HUES48 (cell line): ENCODE measurements at regions not wholly inside any gene's neighbourhood (a gene's known extent, or its start where the extent isn't known, plus 50 kb on each side); places are given as distances from the start of the nearest gene placed in this dataset.
A peak's percentile ranks its signal among the peaks of the same experiment; 100 is the strongest.
"Not testable (repeated sequence)": the region's sequence is repeated elsewhere in the genome, so short reads cannot be mapped to it uniquely, and the experiment has no call there.

Source experiments
- H3K27ac ChIP-seq: one replicate; pipeline ENCODE4 v1.7.0; 2013; ENCODE audit warnings: low read depth, low read length, inconsistent platforms
- H3K27me3 ChIP-seq: 2 replicates; pipeline ENCODE4 v1.6.1; 2013; ENCODE audit warnings: mild to moderate bottlenecking, low read length; ENCODE audit not compliant: control insufficient read depth, insufficient read depth
- H3K36me3 ChIP-seq: 2 replicates; pipeline ENCODE4 v1.6.1; 2013; ENCODE audit warnings: low read length; ENCODE audit not compliant: control insufficient read depth, insufficient read depth
- H3K4me1 ChIP-seq: 2 replicates; pipeline ENCODE4 v1.6.1; 2013; ENCODE audit warnings: mild to moderate bottlenecking, low read length; ENCODE audit not compliant: control insufficient read depth, insufficient read depth
- H3K4me3 ChIP-seq: 2 replicates; pipeline ENCODE4 v1.5.1; 2013; ENCODE audit warnings: mild to moderate bottlenecking, low read depth, low read length
- H3K9ac ChIP-seq: 2 replicates; pipeline ENCODE4 v1.6.1; 2013; ENCODE audit warnings: mild to moderate bottlenecking, low read depth, low read length, moderate library complexity
- H3K9me3 ChIP-seq: 2 replicates; pipeline ENCODE4 v1.6.1; 2013; ENCODE audit warnings: low read length; ENCODE audit not compliant: control insufficient read depth, insufficient read depth

DNA sequence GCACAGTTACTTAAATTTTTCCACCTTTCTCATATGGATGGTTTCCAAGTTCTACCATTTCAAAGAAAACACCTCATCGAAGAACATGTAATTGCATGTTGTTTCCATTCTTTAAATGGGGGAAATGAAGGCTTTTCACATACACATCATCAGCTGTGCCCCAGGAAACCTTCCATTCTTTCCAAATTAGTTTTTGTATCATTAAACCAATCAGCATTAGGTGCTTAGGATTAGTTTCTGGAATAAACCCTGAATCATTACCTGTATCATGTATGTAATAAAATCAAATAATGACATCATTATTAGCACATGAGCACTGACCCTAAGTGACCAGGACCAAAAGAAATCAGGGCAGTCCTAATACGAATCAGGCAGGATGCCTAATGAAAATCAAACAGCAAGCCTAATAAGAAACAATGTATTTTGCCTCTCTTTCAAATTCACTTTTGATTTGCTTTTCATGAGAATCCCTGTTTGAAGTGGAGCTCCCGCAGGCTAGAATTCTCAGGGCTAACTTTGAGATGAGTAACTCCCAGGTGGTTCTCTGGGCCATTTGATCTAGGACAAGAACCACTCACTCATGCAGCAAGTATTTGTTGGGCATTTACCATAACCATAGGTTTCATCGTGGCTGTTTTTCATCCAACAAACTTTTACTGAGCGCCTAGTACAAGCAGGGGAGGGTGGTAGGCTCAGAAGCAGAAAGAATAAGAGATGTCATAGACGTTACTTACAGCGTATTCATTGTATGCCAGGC is 89.2 kb downstream of the MZT1 start:
- H3K4me3 ChIP-seq: peak overlapping the region; percentile 14; the same call in 1 of the 2 replicates
- H3K9ac ChIP-seq: no peak overlapping the region
- peaks cover 35% of the 10 kb centered on the region for H3K4me1 ChIP-seq
- peak overlapping the region; percentile 91 for H3K27ac ChIP-seq
- no peaks in the 10 kb centered on the region for H3K9me3 ChIP-seq
- no peaks in the 10 kb centered on the region for H3K27me3 ChIP-seq
- H3K36me3 ChIP-seq: no peaks in the 10 kb centered on the region

DNA sequence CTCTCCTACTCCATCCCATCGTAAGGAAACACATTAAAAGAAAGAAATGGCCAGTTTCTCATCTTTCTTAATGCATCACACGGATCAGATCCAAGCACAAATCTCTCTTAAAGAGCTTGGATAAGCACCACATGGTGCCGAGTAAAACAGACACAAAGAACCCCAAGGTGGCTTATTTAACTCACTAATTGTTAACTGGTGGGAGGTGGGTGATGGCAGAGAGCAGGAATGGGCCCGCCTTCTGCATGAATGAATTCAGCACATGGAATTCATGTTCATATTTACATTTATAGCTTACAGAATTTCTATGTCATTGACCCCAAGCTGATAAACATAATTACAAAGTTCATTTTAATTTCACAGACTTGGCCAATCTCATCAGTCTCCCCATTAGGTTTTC is 89.9 kb downstream of the MZT1 start:
- Histone ChIP-seq H3K4me3 (no peak overlapping the region), H3K36me3 (no peaks in the 10 kb centered on the region), H3K27ac (peak overlapping the region; percentile 91), H3K9ac (no peak overlapping the region), H3K9me3 (no peaks in the 10 kb centered on the region), H3K4me1 (peaks cover 35% of the 10 kb centered on the region), H3K27me3 (no peaks in the 10 kb centered on the region)

GRCh38 chr13:72634859-72635258 is 92.6 kb downstream of the MZT1 start:
- Histone ChIP-seq H3K27ac (no peak overlapping the region), H3K9me3 (no peaks in the 10 kb centered on the region), H3K9ac (no peak overlapping the region), H3K4me1 (peaks cover 35% of the 10 kb centered on the region), H3K27me3 (no peaks in the 10 kb centered on the region), H3K36me3 (no peaks in the 10 kb centered on the region), H3K4me3 (no peak overlapping the region)

- no peaks in the 10 kb centered on the region for H3K36me3 ChIP-seq
Observed at GRCh38 chr13:72622546-72622945, 104.9 kb downstream of the MZT1 start.

DNA sequence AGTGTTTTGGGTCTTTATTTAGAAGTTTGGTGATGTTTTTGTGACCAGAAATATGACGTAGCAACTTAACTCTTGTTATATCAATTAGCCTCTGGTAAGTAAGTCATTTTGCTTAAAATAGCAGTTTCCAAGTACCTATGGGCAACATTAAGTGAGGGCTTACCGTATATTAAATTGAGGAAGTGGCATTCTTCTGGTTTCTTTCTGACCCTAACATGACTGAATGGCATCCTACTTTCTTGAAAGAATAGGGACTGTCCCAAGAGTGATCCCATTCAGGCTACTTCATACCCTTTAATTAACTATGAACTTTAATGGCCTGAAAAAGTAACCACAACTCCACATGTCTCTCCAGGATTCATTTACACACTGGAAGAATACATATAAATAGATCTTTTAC is 106.6 kb downstream of the MZT1 start:
- Histone ChIP-seq H3K4me3 (no peak overlapping the region), H3K27me3 (no peaks in the 10 kb centered on the region), H3K9ac (no peak overlapping the region), H3K9me3 (no peaks in the 10 kb centered on the region), H3K36me3 (no peaks in the 10 kb centered on the region), H3K4me1 (peaks cover 8% of the 10 kb centered on the region), H3K27ac (no peak overlapping the region)

More at GRCh38 chr13:72622546-72622945, 104.9 kb downstream of the MZT1 start:
- Histone ChIP-seq H3K4me3 (no peak overlapping the region), H3K27ac (no peak overlapping the region), H3K9ac (no peak overlapping the region), H3K4me1 (peaks cover 13% of the 10 kb centered on the region), H3K9me3 (no peaks in the 10 kb centered on the region), H3K27me3 (no peaks in the 10 kb centered on the region)

DNA sequence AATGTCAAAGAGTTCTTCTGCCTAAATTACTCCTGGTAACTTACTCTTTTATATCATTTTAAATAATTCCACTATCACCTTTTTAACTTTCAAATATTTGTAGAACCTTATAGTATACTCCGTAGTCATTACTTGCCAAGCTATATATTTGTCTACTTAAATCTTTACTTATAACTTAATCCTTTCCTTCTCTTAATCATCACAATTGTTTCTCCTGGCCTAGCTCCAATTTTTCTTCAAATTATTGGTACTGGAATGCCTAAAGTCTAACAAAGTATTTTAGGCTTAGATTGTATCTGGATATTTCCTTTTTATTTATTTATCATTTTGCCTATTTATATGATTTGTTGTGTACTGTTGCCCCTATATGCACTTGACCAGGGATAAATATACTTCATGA is 109.5 kb downstream of the MZT1 start:
- H3K4me3 ChIP-seq: no peak overlapping the region
- no peak overlapping the region for H3K9ac ChIP-seq
- peaks cover 8% of the 10 kb centered on the region for H3K4me1 ChIP-seq
- H3K27ac ChIP-seq: no peak overlapping the region
- no peaks in the 10 kb centered on the region for H3K36me3 ChIP-seq
- H3K27me3 ChIP-seq: no peaks in the 10 kb centered on the region
- no peaks in the 10 kb centered on the region for H3K9me3 ChIP-seq

DNA sequence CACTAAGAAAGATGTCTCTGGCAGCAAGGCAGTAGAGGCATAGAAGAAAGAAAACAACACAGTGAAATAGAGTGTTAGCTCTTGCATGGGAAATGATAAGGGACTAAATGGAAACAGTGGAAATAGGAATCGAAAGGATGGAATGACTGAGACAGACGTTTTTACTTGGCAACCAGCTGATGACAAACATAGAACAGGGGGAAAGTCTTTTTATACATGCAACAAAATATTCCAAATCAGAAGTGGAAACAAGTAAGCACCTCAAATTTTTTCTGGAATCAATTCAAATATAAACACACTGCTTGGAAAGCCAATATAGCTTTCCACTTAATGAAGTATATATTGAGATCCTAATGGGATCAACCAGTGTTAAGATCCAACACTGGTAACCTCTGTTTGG is 110.2 kb downstream of the MZT1 start:
- Histone ChIP-seq H3K4me3 (no peak overlapping the region), H3K9me3 (no peaks in the 10 kb centered on the region), H3K4me1 (peaks cover 8% of the 10 kb centered on the region), H3K9ac (no peak overlapping the region), H3K27ac (no peak overlapping the region), H3K27me3 (no peaks in the 10 kb centered on the region), H3K36me3 (no peaks in the 10 kb centered on the region)

DNA sequence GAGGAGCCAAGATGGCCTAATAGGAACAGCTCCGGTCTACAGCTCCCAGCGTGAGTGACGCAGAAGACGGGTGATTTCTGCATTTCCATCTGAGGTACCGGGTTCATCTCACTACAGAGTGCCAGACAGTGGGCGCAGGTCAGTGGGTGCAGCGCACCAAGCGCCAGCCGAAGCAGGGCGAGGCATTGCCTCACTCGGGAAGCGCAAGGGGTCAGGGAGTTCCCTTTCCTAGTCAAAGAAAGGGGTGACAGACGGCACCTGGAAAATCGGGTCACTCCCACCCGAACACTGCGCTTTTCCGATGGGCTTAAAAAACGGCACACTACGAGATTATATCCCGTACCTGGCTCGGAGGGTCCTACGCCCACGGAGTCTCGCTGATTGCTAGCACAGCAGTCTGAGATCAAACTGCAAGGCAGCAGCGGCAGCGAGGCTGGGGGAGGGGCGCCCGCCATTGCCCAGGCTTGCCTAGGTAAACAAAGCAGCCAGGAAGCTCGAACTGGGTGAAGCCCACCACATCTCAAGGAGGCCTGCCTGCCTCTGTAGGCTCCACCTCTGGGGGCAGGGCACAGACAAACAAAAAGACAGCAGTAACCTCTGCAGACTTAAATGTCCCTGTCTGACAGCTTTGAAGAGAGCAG is 117.1 kb downstream of the MZT1 start:
- H3K9ac ChIP-seq, H3K9me3 ChIP-seq, H3K4me3 ChIP-seq, H3K27me3 ChIP-seq, H3K27ac ChIP-seq, H3K4me1 ChIP-seq, H3K36me3 ChIP-seq: not testable (repeated sequence)

DNA sequence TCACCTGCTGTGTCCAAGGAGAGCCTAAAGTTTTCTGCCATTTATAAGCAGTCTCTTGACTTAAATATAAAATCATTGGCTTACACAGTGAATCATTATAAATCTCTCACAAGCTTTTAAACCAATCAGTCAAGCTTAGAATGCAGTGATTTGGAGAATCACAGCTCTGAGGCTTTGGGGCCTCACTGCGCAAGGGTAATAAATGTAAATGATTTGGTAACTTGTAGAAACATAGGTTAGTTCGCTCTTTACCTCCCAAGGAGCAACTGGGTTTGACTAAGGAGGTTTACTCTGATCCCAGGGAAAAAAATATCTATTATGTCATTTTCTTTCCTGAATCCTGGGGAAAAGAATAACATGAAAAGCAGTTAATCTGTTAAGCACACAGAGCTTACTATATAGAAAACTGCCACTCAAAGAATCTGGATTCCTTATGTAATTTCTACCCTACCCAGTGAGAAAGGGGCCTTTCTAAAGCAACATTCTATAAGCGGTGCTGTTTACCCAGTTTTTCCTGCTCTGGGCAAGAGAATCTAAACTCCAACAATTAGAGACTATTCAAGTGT is 128.2 kb downstream of the MZT1 start:
- Histone ChIP-seq H3K27me3 (no peaks in the 10 kb centered on the region), H3K9ac (no peak overlapping the region), H3K27ac (no peak overlapping the region), H3K9me3 (no peaks in the 10 kb centered on the region), H3K4me3 (no peak overlapping the region), H3K36me3 (no peaks in the 10 kb centered on the region), H3K4me1 (peaks cover 9% of the 10 kb centered on the region; the same call in 1 of the 2 replicates)

DNA sequence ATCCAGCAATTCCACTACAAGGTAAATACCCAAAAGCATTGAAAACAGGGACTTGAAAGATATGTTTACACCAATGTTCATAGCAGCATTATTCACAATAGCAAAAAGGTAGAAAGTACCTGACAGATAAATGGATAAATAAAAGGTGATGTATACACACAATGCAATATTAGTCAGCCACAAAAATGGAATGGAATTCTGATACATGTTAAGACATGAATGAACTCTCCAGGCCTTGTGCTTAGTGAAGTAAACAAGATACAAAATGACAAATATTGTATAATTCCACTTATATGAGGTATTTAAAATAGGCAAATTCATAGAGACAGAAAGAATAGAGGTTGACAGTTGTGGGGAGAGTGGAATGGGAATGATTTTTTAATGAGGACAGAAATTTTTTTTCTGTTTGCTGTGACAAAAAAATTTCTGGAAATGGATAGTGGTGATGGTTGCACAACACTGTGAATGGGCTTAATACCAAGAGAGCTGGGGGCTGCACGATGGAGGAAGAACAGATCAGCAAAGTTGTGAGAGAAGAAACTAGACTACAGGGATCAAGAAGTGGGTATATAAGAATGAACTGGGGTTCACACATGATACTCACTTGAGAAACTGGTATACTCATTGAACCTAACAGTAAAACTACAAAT is 137.2 kb downstream of the MZT1 start:
- H3K4me3 ChIP-seq: no peak overlapping the region
- H3K9me3 ChIP-seq: no peaks in the 10 kb centered on the region
- no peak overlapping the region for H3K27ac ChIP-seq
- no peaks in the 10 kb centered on the region for H3K27me3 ChIP-seq
- H3K9ac ChIP-seq: no peak overlapping the region
- H3K4me1 ChIP-seq: no peaks in the 10 kb centered on the region
- H3K36me3 ChIP-seq: no peaks in the 10 kb centered on the region

DNA sequence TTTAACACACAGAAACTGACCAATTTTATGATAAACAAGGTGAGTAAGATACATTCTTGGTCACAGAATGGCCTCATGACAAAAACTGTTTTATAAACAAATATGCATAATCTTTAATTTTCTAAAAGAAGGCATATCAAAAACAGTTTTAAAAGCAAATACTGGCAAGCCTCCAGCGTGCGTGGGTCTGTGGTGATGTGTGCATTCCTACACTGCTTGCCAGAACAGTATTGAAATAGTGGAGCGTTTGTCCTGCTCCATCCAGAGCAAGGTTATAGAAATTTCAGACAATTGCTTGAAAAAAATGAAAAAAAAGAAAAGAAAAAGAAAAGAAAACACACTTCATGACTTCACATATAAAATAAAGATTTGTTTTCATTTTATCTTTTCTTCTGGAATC is 140.9 kb downstream of the MZT1 start:
- H3K27me3 ChIP-seq: no peaks in the 10 kb centered on the region
- H3K9ac ChIP-seq: no peak overlapping the region
- H3K4me3 ChIP-seq: no peak overlapping the region
- no peaks in the 10 kb centered on the region for H3K36me3 ChIP-seq
- H3K9me3 ChIP-seq: no peaks in the 10 kb centered on the region
- H3K27ac ChIP-seq: no peak overlapping the region
- H3K4me1 ChIP-seq: no peaks in the 10 kb centered on the region
